ENCODE measurements at regions not wholly inside any gene's neighbourhood (a gene's known extent, or its start where the extent isn't known, plus 50 kb on each side); places are given as distances from the start of the nearest gene placed in this dataset.

GRCh38 chr3:188085584-188086560 lies 68.1 kb upstream of the LPP start:
- intact Hi-C loops (cut with micrococcal nuclease): no loop called here

- intact Hi-C loops (cut with micrococcal nuclease): no loop called here
These were observed 64.8 kb upstream of the LPP start for GRCh38 chr3:188088948-188089685.

- intact Hi-C loops (cut with micrococcal nuclease): no loop called here
These were observed 63.2 kb upstream of the LPP start for GRCh38 chr3:188090620-188091309.

- intact Hi-C loops (cut with micrococcal nuclease): no loop called here
These were observed 62.2 kb upstream of the LPP start for GRCh38 chr3:188091746-188092145.

GRCh38 chr3:188092648-188093047 lies 61.3 kb upstream of the LPP start:
- intact Hi-C loops (cut with micrococcal nuclease): no loop called here

- intact Hi-C loops (cut with micrococcal nuclease): no loop called here
These were observed 58.5 kb upstream of the LPP start for GRCh38 chr3:188095431-188095830.

GRCh38 chr3:188097791-188098190 lies 56.2 kb upstream of the LPP start:
- intact Hi-C loops (cut with micrococcal nuclease): no loop called here

- intact Hi-C loops (cut with micrococcal nuclease): no loop called here
These were observed 54.0 kb upstream of the LPP start for GRCh38 chr3:188099907-188100306.

- intact Hi-C loops (cut with micrococcal nuclease): no loop called here
These were observed 51.0 kb upstream of the LPP start for GRCh38 chr3:188102861-188103547.

GRCh38 chr3:188104050-188104449 lies 49.9 kb upstream of the LPP start:
- intact Hi-C loops (cut with micrococcal nuclease): no loop called here
